ENCODE measurements at regions not wholly inside any gene's neighbourhood (a gene's known extent, or its start where the extent isn't known, plus 50 kb on each side); places are given as distances from the start of the nearest gene placed in this dataset.

DNA sequence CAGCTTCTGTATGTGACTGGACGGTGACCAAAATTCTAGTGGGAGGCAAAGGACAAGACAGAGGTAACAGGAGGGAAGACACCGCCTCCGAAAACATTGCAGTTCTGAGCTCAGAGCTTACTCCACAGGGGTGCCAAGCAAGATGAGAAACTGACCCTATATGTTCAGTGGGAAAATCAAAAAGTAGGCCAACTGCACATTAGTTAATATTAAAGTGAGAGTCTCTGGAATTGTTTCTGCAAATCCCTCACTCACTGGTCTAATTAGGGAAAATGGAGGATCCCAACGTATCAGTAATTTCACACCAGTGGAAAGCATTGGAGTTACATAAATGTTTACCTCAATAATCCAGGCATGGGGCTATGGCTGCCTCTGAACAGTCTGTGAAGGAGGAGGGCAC, 313.3 kb upstream of the KCNH8 start:
- DNase-seq (ENCODE audit: low read depth in 1 of 2, low spot score in 1 of 2), result no peak

GRCh38 chr3:18830087-18830486, 318.2 kb upstream of the KCNH8 start:
- DNase-seq (ENCODE audit: low read depth in 1 of 2, low spot score in 1 of 2), result no peak

DNA sequence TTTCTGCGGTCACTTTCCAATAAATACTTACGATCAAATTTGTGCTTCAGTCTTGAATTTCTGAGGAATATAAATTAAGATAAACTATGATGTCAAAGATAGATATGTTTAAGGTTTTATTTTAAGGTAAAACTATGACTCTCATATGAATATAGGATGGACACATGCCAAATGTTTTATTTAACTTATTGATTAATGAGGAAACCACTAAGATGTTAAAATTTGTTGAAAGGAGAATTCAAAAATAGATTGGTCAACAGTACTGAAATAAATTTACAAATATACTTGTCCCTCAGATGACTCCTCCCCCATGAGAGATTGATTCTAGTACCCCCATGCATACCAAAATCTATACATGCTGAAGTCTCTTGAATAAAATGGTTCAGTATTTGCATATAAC, 319.7 kb upstream of the KCNH8 start:
- no peak for DNase-seq (ENCODE audit: low read depth in 1 of 2, low spot score in 1 of 2)

- DNase-seq (ENCODE audit: low read depth in 1 of 2, low spot score in 1 of 2), result no peak
These were observed 320.6 kb upstream of the KCNH8 start for GRCh38 chr3:18827664-18828063.

GRCh38 chr3:18825665-18826064, 322.6 kb upstream of the KCNH8 start:
- DNase-seq (ENCODE audit: low read depth in 1 of 2, low spot score in 1 of 2), result no peak

DNA sequence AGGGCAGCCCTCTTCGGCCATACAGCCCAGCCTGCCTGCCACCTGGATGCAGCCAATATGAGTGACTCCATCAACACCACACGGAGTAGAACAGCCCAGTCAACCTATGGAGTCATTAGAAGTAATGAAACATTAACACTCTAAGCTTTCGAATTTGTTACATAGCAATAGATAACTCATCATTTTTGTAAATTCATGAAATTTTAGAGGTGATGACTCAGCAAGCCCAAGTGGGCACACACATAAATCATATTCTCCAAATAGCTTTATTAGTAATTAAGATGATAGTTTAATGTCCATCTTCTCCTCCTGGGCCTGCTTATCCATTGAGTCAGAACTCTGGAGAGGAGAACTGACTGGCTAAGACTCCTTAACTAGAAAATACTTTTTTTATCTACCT, 335.0 kb upstream of the KCNH8 start:
- DNase-seq (ENCODE audit: low read depth in 1 of 2, low spot score in 1 of 2), result no peak

GRCh38 chr3:18812316-18812715, 336.0 kb upstream of the KCNH8 start:
- no peak for DNase-seq (ENCODE audit: low read depth in 1 of 2, low spot score in 1 of 2)

DNA sequence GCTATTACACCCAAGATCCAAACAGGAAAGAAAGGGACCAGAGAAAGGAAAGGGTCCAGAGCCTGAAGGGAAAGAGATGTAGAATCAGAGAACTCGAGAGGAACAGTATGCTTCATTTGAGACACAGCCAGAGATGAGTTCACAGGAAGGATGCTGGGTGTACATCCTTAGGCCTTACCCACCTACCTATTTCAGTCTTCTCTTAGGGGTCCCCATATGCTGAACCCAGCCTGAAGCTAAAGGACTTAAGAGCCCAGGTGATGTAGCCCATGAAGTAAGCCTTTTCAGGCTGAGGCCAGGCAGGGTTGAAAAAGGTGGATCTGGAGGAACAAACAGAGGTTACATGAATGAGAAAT, 338.0 kb upstream of the KCNH8 start:
- no peak for DNase-seq (ENCODE audit: low read depth in 1 of 2, low spot score in 1 of 2)

DNA sequence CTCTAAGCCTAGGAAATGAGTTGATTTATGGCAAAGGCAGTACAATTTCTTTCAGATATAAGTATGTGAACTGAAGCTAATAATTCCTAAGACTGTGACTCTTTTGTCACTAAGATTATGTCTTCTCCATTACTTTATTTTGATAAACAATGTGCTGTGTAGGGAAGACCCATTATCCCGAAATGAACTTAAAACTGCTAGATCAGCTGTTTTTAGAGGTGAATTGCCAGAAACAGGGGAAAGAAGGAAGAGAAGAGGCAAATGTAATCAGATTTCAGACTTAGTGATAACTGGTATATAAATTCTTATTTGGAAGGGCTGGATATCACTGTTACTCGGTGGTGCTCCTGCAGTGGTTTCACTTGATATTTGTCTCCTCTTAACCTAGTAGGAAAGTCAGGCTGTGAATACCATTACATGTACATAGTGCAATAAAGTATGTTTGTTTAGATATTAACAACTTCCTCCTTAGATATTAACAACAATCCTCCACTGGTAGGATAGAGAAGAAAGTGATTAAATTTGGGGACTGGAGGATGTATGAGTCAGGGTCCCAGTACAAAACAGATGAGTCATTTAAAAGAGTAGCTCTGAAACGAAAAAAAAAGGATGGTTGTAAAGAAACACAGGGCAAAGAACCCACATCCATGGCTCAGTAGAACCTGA, 338.5 kb upstream of the KCNH8 start:
- no peak for DNase-seq (ENCODE audit: low read depth in 1 of 2, low spot score in 1 of 2)

DNA sequence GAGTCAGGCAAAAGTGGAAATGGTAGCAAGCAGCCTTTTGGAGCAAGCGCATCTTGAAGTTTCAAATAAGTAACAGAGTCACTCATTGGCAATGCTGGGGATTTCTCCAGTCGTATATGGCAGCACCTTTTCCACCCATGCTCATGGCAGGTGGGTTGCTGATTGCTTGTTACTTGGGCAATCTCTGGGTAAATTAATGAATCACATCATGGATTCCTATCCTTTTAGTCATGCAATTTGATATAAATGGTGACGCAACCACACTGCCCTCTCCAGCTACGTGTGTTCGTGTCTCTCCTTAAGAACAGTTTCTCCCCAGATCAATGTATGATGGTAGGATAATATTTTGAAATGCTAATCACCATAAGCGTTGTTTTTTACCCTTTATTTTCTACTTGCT, 339.9 kb upstream of the KCNH8 start:
- no peak for DNase-seq (ENCODE audit: low read depth in 1 of 2, low spot score in 1 of 2)

GRCh38 chr3:18807593-18807992, 340.7 kb upstream of the KCNH8 start:
- no peak for DNase-seq (ENCODE audit: low read depth in 1 of 2, low spot score in 1 of 2)

- DNase-seq (ENCODE audit: low read depth in 1 of 2, low spot score in 1 of 2), result no peak
These were observed 341.7 kb upstream of the KCNH8 start for GRCh38 chr3:18806633-18807032.

GRCh38 chr3:18797378-18797777, 350.9 kb upstream of the KCNH8 start:
- DNase-seq (ENCODE audit: low read depth in 1 of 2, low spot score in 1 of 2), result no peak

DNA sequence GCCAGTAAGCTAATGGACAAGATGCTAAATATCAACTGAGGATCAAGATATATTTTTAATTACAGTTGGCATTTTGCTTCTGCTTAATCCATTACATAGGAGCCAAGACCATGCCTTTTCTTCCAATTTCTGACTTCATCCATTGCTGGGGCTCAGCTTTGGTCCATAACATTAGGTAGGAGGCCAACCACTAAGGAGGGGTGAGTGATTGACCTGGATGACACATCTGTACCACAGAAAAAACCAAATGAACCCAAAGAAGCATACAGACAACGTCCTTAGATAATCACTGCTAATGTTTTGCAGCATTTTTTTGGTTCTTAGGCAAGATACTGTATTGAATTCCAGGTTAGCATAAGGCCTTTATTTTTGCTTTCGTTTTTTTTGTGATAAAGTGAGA, 353.2 kb upstream of the KCNH8 start:
- DNase-seq (ENCODE audit: low read depth in 1 of 2, low spot score in 1 of 2), result no peak

- no peak for DNase-seq (ENCODE audit: low read depth in 1 of 2, low spot score in 1 of 2)
These were observed 356.6 kb upstream of the KCNH8 start for GRCh38 chr3:18791752-18792151.

DNA sequence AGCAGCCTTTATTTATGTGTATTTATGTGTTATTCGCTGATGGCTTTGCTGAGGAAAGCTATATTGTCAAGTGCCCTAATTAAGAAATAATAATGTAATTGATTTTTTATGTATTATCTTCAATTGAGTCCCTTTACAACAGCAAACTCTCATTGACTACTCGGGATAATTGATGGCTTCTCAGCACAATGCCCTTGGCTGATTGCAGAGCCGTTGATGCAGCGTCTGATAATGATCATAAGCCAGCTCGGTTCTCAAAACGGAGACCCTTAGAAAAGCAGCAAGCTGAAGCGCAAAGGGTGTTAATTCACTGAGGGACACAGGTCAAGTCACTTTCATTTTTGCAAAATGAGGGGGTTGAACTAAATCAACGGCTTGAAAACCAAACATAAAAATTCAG, 357.1 kb upstream of the KCNH8 start:
- DNase-seq (ENCODE audit: low read depth in 1 of 2, low spot score in 1 of 2), result no peak

DNA sequence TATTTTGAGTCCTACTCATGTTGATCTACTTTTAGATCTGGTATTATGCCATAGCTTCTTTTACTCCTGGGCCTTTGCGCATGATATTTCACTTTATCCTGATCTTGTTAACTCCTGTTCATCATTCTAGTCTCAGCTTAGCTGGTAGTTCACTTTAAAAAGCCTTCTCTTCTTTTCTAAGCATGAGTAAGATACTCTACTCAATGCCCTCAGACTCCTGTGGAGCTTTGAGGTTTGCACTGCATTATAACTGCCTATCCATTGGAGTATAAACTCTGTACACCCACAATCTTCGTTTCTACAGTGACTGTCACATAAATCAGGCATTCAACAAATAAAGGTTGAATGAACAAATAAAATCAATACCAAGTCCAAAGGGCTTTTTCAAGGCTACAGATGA, 357.9 kb upstream of the KCNH8 start:
- DNase-seq (ENCODE audit: low read depth in 1 of 2, low spot score in 1 of 2), result no peak

- DNase-seq (ENCODE audit: low read depth in 1 of 2, low spot score in 1 of 2), result no peak
These were observed 358.6 kb upstream of the KCNH8 start for GRCh38 chr3:18789734-18790133.

DNA sequence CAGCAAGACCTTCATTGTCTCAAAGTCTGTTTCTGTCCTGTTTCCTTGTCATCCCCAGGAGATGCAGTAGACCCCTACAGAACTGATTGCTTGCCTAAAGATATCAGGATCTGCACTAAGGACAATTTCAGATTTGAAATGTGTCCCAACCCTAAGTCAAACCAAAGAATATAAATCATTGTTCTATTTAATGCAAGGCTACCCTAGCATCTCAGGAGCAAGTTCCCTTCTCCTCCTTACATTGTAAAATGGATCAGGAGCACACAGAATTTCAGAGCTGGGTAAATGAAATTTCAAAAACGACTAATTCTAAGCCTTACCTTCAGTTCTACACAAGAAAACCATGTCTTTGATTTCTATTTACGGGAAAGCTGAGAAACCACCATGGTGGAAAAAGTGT, 360.9 kb upstream of the KCNH8 start:
- DNase-seq (ENCODE audit: low read depth in 1 of 2, low spot score in 1 of 2), result no peak

DNA sequence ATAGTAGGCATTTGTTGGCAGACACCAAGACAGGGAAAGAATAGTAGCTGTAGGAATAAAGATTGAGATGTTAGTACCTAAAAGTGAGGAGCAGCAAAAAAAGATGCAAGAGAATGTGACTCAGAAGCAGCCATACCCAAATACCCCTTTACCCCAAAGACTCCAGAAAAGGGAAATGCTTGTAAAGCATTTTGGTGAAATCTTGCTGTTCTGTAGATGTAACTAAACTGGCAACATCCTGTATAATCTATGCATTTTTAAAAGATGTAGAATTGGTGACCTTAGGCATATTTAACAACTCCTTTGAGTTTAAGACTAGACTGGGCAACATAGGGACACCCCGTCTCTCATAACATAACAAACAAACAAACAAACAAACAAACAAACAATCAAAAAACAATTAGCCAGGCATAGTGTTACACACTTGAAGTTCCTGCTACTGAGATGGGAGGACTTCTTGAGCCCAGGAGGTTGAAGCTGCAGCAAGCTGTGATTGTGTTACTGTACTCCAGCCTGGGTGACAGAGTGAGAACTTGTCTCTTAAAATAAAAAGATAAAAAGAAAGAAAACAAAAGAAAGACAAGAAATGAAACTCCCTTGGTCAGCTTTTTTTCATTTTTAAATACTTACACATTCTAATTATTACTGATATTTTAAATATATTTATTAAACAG, 361.5 kb upstream of the KCNH8 start:
- DNase-seq (ENCODE audit: low read depth in 1 of 2, low spot score in 1 of 2), result no peak

DNA sequence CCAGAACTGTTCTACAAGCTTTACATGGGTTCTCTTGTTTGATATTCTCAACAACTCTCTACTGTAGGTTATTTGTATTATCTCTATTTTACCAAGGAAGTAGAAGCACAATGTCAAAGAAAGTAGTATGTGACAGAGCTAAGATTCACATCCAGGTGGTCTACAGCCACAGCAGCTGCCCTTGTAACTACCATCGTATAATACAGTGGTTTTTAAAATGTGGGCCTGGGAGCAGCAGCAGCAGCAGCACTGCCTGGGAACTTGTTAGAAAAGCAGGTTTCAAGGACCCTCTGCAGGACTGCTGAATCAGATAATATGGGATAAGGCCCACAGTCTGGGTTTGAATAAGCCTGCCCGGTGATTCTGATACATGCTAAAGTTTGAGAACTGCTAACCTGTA, 357.1 kb upstream of the SATB1 start:
- DNase-seq (ENCODE audit: low read depth in 1 of 2, low spot score in 1 of 2), result no peak

DNA sequence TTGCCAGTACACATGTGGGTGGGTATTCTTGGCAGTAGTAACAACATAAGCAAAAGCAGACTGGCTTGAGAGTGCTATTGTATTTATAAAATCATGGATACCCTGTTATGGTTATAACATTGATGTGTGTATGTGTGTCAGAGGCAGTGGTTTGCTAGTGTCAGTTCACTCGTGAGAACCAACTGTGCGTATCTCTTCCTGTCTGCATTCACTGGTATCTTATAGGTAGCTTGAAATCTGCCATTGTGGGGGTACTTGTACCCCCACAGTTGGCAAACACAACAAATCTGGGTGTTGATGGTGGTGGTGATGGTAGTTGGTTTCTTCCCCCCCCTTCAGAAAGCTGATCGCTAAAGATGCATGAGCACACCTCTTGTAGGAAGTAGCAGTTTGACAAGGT, 355.8 kb upstream of the SATB1 start:
- no peak for DNase-seq (ENCODE audit: low read depth in 1 of 2, low spot score in 1 of 2)

- DNase-seq (ENCODE audit: low read depth in 1 of 2, low spot score in 1 of 2), result no peak
These were observed 354.6 kb upstream of the SATB1 start for GRCh38 chr3:18779704-18780103.
